Hepatocyte (in vitro differentiated cells): ENCODE measurements at regions not wholly inside any gene's neighbourhood (a gene's known extent, or its start where the extent isn't known, plus 50 kb on each side); places are given as distances from the start of the nearest gene placed in this dataset.

Source experiments
- EZH2 ChIP-seq: fragments of 200-600 bp; sonication (generic); IDR thresholded peaks from 2 replicates; pipeline ENCODE4 v1.6.1; 2016; ENCODE audit warnings: antibody characterized with exemption, mild to moderate bottlenecking, borderline replicate concordance
- EZH2phosphoT487 ChIP-seq: fragments of 200-600 bp; sonication (generic); IDR thresholded peaks from one replicate; pipeline ENCODE4 v1.6.1; 2018; ENCODE audit warnings: antibody characterized with exemption, mild to moderate bottlenecking, low read depth, moderate library complexity; ENCODE audit not compliant: unreplicated experiment, severe bottlenecking
- TF ChIP-seq, protein P1 (sequence below): fragments of 200-600 bp; sonication (generic); IDR thresholded peaks from 2 replicates; pipeline ENCODE4 v1.5.1; 2016; ENCODE audit warnings: antibody characterized with exemption, mild to moderate bottlenecking; ENCODE audit not compliant: poor library complexity

DNA sequence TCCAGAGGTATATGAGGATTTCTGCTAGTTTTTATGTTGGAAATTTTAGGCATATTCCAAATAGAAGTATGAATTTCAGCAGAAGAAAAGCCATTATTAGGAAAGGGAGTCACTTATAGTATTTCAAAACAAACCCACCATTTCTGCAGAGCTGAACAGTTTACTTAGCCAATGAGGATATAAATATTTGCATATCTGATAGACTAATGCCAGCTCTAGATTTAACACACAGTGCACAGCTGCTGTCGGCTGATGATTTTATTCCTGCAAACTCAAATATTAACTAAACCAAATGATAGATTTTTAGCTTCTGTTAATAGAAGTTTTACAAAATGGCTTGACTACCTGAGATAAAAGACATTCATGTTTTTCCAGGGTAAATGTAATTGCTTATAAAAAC, 375.8 kb upstream of the FANCL start:
- TF ChIP-seq EZH2 (no peak), EZH2phosphoT487 (no peak)
- TF ChIP-seq, protein P1, sequence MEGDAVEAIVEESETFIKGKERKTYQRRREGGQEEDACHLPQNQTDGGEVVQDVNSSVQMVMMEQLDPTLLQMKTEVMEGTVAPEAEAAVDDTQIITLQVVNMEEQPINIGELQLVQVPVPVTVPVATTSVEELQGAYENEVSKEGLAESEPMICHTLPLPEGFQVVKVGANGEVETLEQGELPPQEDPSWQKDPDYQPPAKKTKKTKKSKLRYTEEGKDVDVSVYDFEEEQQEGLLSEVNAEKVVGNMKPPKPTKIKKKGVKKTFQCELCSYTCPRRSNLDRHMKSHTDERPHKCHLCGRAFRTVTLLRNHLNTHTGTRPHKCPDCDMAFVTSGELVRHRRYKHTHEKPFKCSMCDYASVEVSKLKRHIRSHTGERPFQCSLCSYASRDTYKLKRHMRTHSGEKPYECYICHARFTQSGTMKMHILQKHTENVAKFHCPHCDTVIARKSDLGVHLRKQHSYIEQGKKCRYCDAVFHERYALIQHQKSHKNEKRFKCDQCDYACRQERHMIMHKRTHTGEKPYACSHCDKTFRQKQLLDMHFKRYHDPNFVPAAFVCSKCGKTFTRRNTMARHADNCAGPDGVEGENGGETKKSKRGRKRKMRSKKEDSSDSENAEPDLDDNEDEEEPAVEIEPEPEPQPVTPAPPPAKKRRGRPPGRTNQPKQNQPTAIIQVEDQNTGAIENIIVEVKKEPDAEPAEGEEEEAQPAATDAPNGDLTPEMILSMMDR: no peak
